IMR-90 (cell line): ENCODE measurements at regions not wholly inside any gene's neighbourhood (a gene's known extent, or its start where the extent isn't known, plus 50 kb on each side); places are given as distances from the start of the nearest gene placed in this dataset.

ENCODE experiments used
- ATAC-seq: fragments of 200-7000 bp; cut with Tn5 transposase; 2 replicates; pipeline ENCODE4 v1.9.1; 2020; ENCODE audit warnings: low read depth, mild to moderate bottlenecking, moderate library complexity
- BruUV-seq: library from RNA; stranded (reverse); fragments of 400-500 nt; replicated peaks from 2 replicates; lab custom pipeline; 2021; lab: Mats Ljungman, UMichigan
- CTCF ChIA-PET: fragments of 300-600 bp; formaldehyde crosslinking; extraction: SDS; loops from one replicate; lab custom pipeline; 2021; ENCODE audit warnings: antibody characterized with exemption; lab: Yijun Ruan, JAX
- POLR2A ChIA-PET: fragments of 300-600 bp; sonication (Branson Sonifier 250); formaldehyde crosslinking; loops from one replicate; lab custom pipeline; 2022; ENCODE audit warnings: antibody characterized with exemption; ENCODE audit not compliant: unreplicated experiment; lab: Charles Lee
- DNase-seq: peaks from one replicate; pipeline ENCODE4 v3.0.0; 2013
- H2AFZ ChIP-seq: replicated peaks from 2 replicates; pipeline ENCODE3; 2013; ENCODE audit warnings: low read length, mild to moderate bottlenecking; ENCODE audit not compliant: poor library complexity
- H2AK5ac ChIP-seq: 2 replicates; pipeline ENCODE4 v1.6.1; 2013; ENCODE audit warnings: low read depth, low read length, inconsistent platforms
- H2AK9ac ChIP-seq: replicated peaks from 2 replicates; pipeline ENCODE3; 2013; ENCODE audit warnings: mild to moderate bottlenecking, low read depth, low read length, moderate library complexity; ENCODE audit not compliant: poor library complexity
- H2BK120ac ChIP-seq: 2 replicates; pipeline ENCODE4 v1.6.1; 2013; ENCODE audit warnings: low read depth, low read length, inconsistent platforms
- H2BK15ac ChIP-seq: 3 replicates; pipeline ENCODE4 v1.6.1; 2013; ENCODE audit warnings: low read depth, low read length, inconsistent platforms
- H2BK20ac ChIP-seq: 2 replicates; pipeline ENCODE4 v1.6.1; 2013; ENCODE audit warnings: low read depth, mild to moderate bottlenecking, inconsistent platforms, low read length, moderate library complexity
- H2BK5ac ChIP-seq: 2 replicates; pipeline ENCODE4 v1.6.1; 2013; ENCODE audit warnings: mild to moderate bottlenecking, low read depth, low read length, inconsistent platforms; ENCODE audit not compliant: poor library complexity, severe bottlenecking
- H3K14ac ChIP-seq: replicated peaks from 2 replicates; pipeline ENCODE4 v1.6.1; 2013; ENCODE audit warnings: low read depth, low read length, inconsistent platforms
- H3K18ac ChIP-seq: 2 replicates; pipeline ENCODE4 v1.6.1; 2013; ENCODE audit warnings: low read depth, low read length, control low read depth
- H3K23ac ChIP-seq: 2 replicates; pipeline ENCODE4 v1.6.1; 2013; ENCODE audit warnings: low read depth, low read length, inconsistent platforms
- H3K27ac ChIP-seq: 2 replicates; pipeline ENCODE4 v1.5.1; 2013; ENCODE audit warnings: mild to moderate bottlenecking, control low read depth, low read length; ENCODE audit not compliant: insufficient read depth
- H3K27me3 ChIP-seq: 2 replicates; pipeline ENCODE4 v1.6.1; 2013; ENCODE audit warnings: low read length; ENCODE audit not compliant: control insufficient read depth, insufficient read depth
- H3K36me3 ChIP-seq: 2 replicates; pipeline ENCODE4 v1.6.1; 2013; ENCODE audit warnings: low read length, mixed read lengths; ENCODE audit not compliant: control insufficient read depth, insufficient read depth
- H3K4ac ChIP-seq: 2 replicates; pipeline ENCODE4 v1.6.1; 2013; ENCODE audit warnings: low read depth, low read length, inconsistent platforms
- H3K4me1 ChIP-seq: 2 replicates; pipeline ENCODE4 v1.6.1; 2013; ENCODE audit warnings: low read length, mixed read lengths; ENCODE audit not compliant: control insufficient read depth, insufficient read depth
- H3K4me2 ChIP-seq: 2 replicates; pipeline ENCODE4 v1.6.1; 2013; ENCODE audit warnings: low read depth, mild to moderate bottlenecking, control low read depth, low read length, moderate library complexity
- H3K4me3 ChIP-seq: 2 replicates; pipeline ENCODE4 v1.5.1; 2013; ENCODE audit warnings: low read depth, mild to moderate bottlenecking, control low read depth, low read length, moderate library complexity; ENCODE audit not compliant: insufficient read depth
- H3K56ac ChIP-seq: 2 replicates; pipeline ENCODE4 v1.6.1; 2013; ENCODE audit warnings: low read length, inconsistent platforms; ENCODE audit not compliant: insufficient read depth; ENCODE audit errors: extremely low read depth
- H3K79me1 ChIP-seq, 2 experiments: 2 replicates each; pipeline ENCODE4 v1.6.1; 2013; ENCODE audit warnings: low read length in 2 of 2, inconsistent platforms in 1 of 2, low read depth in 1 of 2
- H3K9ac ChIP-seq: 2 replicates; pipeline ENCODE4 v1.6.1; 2013; ENCODE audit warnings: low read depth, low read length, control low read depth
- H3K9me1 ChIP-seq: 2 replicates; pipeline ENCODE4 v1.6.1; 2013; ENCODE audit warnings: low read length, inconsistent platforms; ENCODE audit not compliant: insufficient read depth
- H3K9me3 ChIP-seq: 2 replicates; pipeline ENCODE4 v1.6.1; 2013; ENCODE audit warnings: low read length; ENCODE audit not compliant: control insufficient read depth, insufficient read depth
- H4K20me1 ChIP-seq: 2 replicates; pipeline ENCODE4 v1.6.1; 2013; ENCODE audit warnings: low read length, inconsistent platforms; ENCODE audit not compliant: insufficient read depth
- H4K5ac ChIP-seq: 2 replicates; pipeline ENCODE4 v1.6.1; 2013; ENCODE audit warnings: mild to moderate bottlenecking, low read depth, low read length, control low read depth
- H4K8ac ChIP-seq, 2 experiments: 2 replicates each; pipeline ENCODE4 v1.6.1; 2013; ENCODE audit warnings: low read depth in 2 of 2, low read length in 2 of 2, control low read depth in 1 of 2, inconsistent platforms in 1 of 2
- H4K91ac ChIP-seq: 2 replicates; pipeline ENCODE4 v1.6.1; 2013; ENCODE audit warnings: low read depth, low read length, inconsistent platforms; ENCODE audit not compliant: insufficient read depth
- BHLHE40 ChIP-seq: fragments of 150-350 bp; IDR thresholded peaks from 2 replicates; pipeline ENCODE4 v1.6.1; 2016; ENCODE audit warnings: mild to moderate bottlenecking, low read depth, low read length
- CEBPB ChIP-seq: IDR thresholded peaks from 2 replicates; pipeline ENCODE4 v1.6.1; 2012; ENCODE audit warnings: low read depth, low read length, improper control_type of control experiment
- CHD1 ChIP-seq: IDR thresholded peaks from 2 replicates; pipeline ENCODE4 v1.6.1; 2012; ENCODE audit warnings: low read depth, low read length, improper control_type of control experiment
- FOS ChIP-seq: fragments of 150-350 bp; IDR thresholded peaks from 2 replicates; pipeline ENCODE4 v1.6.1; 2016; ENCODE audit warnings: low read depth, low read length
- MAFK ChIP-seq: IDR thresholded peaks from 2 replicates; pipeline ENCODE4 v1.6.1; 2012; ENCODE audit warnings: low read depth, low read length, improper control_type of control experiment
- MAZ ChIP-seq: IDR thresholded peaks from 2 replicates; pipeline ENCODE4 v1.6.1; 2012; ENCODE audit warnings: low read depth, mild to moderate bottlenecking, low read length, improper control_type of control experiment, moderate library complexity, borderline replicate concordance
- MXI1 ChIP-seq: IDR thresholded peaks from 2 replicates; pipeline ENCODE4 v1.6.1; 2012; ENCODE audit warnings: low read depth, mild to moderate bottlenecking, low read length, moderate library complexity, borderline replicate concordance
- NFE2L2 ChIP-seq: fragments of 150-350 bp; IDR thresholded peaks from 2 replicates; pipeline ENCODE4 v1.6.1; 2016; ENCODE audit warnings: low read depth, mild to moderate bottlenecking, low read length
- POLR2A ChIP-seq: IDR thresholded peaks from 2 replicates; pipeline ENCODE4 v1.6.1; 2012; ENCODE audit warnings: mild to moderate bottlenecking, low read depth, low read length
- RAD21 ChIP-seq: IDR thresholded peaks from 2 replicates; pipeline ENCODE4 v1.6.1; 2012; ENCODE audit warnings: low read length, improper control_type of control experiment
- RCOR1 ChIP-seq: IDR thresholded peaks from 2 replicates; pipeline ENCODE4 v1.6.1; 2012; ENCODE audit warnings: mild to moderate bottlenecking, low read length, improper control_type of control experiment; ENCODE audit not compliant: insufficient replicate concordance
- RFX5 ChIP-seq: IDR thresholded peaks from 2 replicates; pipeline ENCODE4 v1.8.0; 2012; ENCODE audit warnings: low read depth, mild to moderate bottlenecking, low read length, moderate library complexity
- SMC3 ChIP-seq: fragments of 150-350 bp; IDR thresholded peaks from 2 replicates; pipeline ENCODE4 v1.6.1; 2016; ENCODE audit warnings: low read depth, mild to moderate bottlenecking, antibody characterized with exemption, low read length, moderate library complexity
- dilution Hi-C: fragments of 300-500 bp; cut with HindIII; formaldehyde crosslinking; loops from one replicate; pipeline ENCODE4 v1.14.3; 2018; ENCODE audit warnings: low sequenced_read_pairs; ENCODE audit not compliant: unreplicated experiment
- in situ Hi-C: fragments of 300-500 bp; cut with MboI; formaldehyde crosslinking; loops from 3 replicates; pipeline ENCODE4 v1.14.3; 2019; ENCODE audit warnings: low sequenced_read_pairs, inconsistent platforms, mixed read lengths
- intact Hi-C: fragments of 100-400 bp; cut with micrococcal nuclease; formaldehyde crosslinking; loops from 2 replicates; pipeline ENCODE4 v1.10.0; 2022
- TF ChIP-seq, protein P1 (sequence below): conservative IDR thresholded peaks from 2 replicates; pipeline ENCODE4 v1.5.1; 2012; ENCODE audit warnings: mild to moderate bottlenecking, low read depth, low read length, improper control_type of control experiment
- TF ChIP-seq, protein P2 (sequence below): fragments of 150-350 bp; IDR thresholded peaks from 2 replicates; pipeline ENCODE4 v1.6.1; 2017; ENCODE audit warnings: mild to moderate bottlenecking, antibody characterized with exemption, low read length, low read depth

DNA sequence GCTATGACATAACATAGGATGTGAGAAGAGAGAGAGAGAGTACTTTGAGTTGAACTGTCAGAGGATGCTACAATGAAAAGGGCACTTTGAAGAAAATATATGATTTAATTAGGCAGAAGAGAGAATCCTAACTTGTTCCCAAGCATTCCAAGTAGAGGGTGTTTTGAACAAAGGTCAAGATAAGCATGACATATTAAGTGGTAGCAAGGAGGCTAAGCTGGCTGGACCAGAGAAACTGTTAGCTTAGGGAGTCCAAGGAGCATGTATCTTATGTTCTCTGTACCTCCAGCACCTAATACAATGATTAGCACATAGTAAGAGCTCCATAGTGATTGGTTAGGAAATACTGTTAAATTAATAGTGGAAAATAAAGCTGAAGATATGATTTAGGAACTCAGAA is 479.6 kb downstream of the TMEM135 start:
- ATAC-seq = no peak
- dilution Hi-C loops = no loop called here

More for the DNA sequence above, 479.6 kb downstream of the TMEM135 start:
- Histone ChIP-seq H2BK5ac (no peak overlapping the region), H3K27ac (no peak overlapping the region), H3K4ac (no peak overlapping the region), H2AK9ac (no peak overlapping the region), H3K9me1 (no peaks in the 10 kb centered on the region), H3K18ac (no peak overlapping the region), H2BK20ac (no peak overlapping the region), H3K27me3 (no peaks in the 10 kb centered on the region), H3K9me3 (no peaks in the 10 kb centered on the region), H4K5ac (no peak overlapping the region), H3K23ac (no peak overlapping the region), H2BK15ac (no peak overlapping the region), H4K20me1 (no peaks in the 10 kb centered on the region), H3K56ac (no peak overlapping the region), H3K4me2 (no peak overlapping the region), H3K9ac (no peak overlapping the region), H2BK120ac (no peak overlapping the region), H4K8ac (no peak overlapping the region), H3K14ac (no peak overlapping the region), H3K4me3 (no peak overlapping the region), H4K91ac (no peak overlapping the region), H2AFZ (no peak overlapping the region), H2AK5ac (no peak overlapping the region), H3K36me3 (no peaks in the 10 kb centered on the region), H3K79me1 (no peaks in the 10 kb centered on the region), H3K4me1 (no peaks in the 10 kb centered on the region)
- ChIA-PET CTCF (no interaction called here), POLR2A (no interaction called here)
- intact Hi-C loops = no loop called here
- BruUV-seq = no TSS peak
- no peak for DNase-seq
- TF ChIP-seq BHLHE40 (no peak), MAFK (no peak), SMC3 (no peak), RAD21 (no peak), RFX5 (no peak), POLR2A (no peak), NFE2L2 (no peak), MAZ (no peak), RCOR1 (no peak), MXI1 (no peak), CHD1 (no peak), CEBPB (no peak), FOS (no peak)
- TF ChIP-seq, protein P1, sequence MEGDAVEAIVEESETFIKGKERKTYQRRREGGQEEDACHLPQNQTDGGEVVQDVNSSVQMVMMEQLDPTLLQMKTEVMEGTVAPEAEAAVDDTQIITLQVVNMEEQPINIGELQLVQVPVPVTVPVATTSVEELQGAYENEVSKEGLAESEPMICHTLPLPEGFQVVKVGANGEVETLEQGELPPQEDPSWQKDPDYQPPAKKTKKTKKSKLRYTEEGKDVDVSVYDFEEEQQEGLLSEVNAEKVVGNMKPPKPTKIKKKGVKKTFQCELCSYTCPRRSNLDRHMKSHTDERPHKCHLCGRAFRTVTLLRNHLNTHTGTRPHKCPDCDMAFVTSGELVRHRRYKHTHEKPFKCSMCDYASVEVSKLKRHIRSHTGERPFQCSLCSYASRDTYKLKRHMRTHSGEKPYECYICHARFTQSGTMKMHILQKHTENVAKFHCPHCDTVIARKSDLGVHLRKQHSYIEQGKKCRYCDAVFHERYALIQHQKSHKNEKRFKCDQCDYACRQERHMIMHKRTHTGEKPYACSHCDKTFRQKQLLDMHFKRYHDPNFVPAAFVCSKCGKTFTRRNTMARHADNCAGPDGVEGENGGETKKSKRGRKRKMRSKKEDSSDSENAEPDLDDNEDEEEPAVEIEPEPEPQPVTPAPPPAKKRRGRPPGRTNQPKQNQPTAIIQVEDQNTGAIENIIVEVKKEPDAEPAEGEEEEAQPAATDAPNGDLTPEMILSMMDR = no peak
- TF ChIP-seq, protein P2, sequence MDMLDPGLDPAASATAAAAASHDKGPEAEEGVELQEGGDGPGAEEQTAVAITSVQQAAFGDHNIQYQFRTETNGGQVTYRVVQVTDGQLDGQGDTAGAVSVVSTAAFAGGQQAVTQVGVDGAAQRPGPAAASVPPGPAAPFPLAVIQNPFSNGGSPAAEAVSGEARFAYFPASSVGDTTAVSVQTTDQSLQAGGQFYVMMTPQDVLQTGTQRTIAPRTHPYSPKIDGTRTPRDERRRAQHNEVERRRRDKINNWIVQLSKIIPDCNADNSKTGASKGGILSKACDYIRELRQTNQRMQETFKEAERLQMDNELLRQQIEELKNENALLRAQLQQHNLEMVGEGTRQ = no peak
- in situ Hi-C loops = no loop called here
